ENCODE measurements at regions not wholly inside any gene's neighbourhood (a gene's known extent, or its start where the extent isn't known, plus 50 kb on each side); places are given as distances from the start of the nearest gene placed in this dataset.

DNA sequence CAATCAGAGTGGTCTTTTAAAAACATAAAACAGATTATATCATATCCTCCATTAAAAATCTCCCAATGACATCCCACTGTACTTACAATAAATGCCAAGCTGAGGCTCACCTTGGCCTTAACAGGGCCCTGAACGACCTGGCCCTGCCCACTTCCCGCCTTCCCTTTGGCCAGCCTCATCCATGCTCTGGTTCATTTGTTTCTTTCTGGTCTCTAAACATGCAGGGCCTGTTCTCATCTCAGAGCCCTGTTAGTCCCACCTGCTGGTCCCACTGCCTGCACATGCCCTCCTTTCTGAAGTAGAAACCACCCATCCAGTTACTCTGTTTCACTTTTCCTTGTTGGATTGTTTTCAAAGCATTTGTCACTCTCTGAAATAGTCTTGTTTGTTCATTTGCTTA lies 227.4 kb downstream of the INSC start:
- TF ChIP-seq CTCF (IDR thresholded peaks at IDR 0.05), result no peak
- TF ChIP-seq POLR2A (IDR thresholded peaks at IDR 0.05), result no peak
